ENCODE measurements at regions not wholly inside any gene's neighbourhood (a gene's known extent, or its start where the extent isn't known, plus 50 kb on each side); places are given as distances from the start of the nearest gene placed in this dataset.

- TF ChIP-seq CTCF (IDR thresholded peaks at IDR 0.05; ENCODE audit: insufficient read depth, low read length) (no peak), POLR2AphosphoS5 (IDR thresholded peaks at IDR 0.05; ENCODE audit: low read depth) (no peak), SPI1 (IDR thresholded peaks at IDR 0.05; ENCODE audit: borderline replicate concordance, low read depth) (no peak), GABPA (IDR thresholded peaks at IDR 0.05; ENCODE audit: low read depth) (no peak), REST (IDR thresholded peaks at IDR 0.05; ENCODE audit: insufficient replicate concordance, low read depth) (no peak)
- Histone ChIP-seq H3K27me3 (ENCODE audit: insufficient read depth, poor library complexity, severe bottlenecking) (no peaks in the 10 kb centered on the region), H3K27ac (replicated peaks) (no peak overlapping the region), H3K4me3 (replicated peaks; ENCODE audit: insufficient read depth, low read length) (no peak overlapping the region)
- no peak for DNase-seq (ENCODE audit: low read depth in 1 of 2, low spot score in 1 of 2)
Observed at GRCh38 chrX:15129412-15129811, 140.5 kb downstream of the ASB9 start.

- Histone ChIP-seq H3K27ac (replicated peaks) (no peak overlapping the region), H3K4me3 (replicated peaks; ENCODE audit: insufficient read depth, low read length) (no peak overlapping the region), H3K27me3 (ENCODE audit: insufficient read depth, poor library complexity, severe bottlenecking) (no peaks in the 10 kb centered on the region)
- TF ChIP-seq POLR2AphosphoS5 (IDR thresholded peaks at IDR 0.05; ENCODE audit: low read depth) (no peak), CTCF (IDR thresholded peaks at IDR 0.05; ENCODE audit: insufficient read depth, low read length) (no peak), SPI1 (IDR thresholded peaks at IDR 0.05; ENCODE audit: borderline replicate concordance, low read depth) (no peak), REST (IDR thresholded peaks at IDR 0.05; ENCODE audit: insufficient replicate concordance, low read depth) (no peak), GABPA (IDR thresholded peaks at IDR 0.05; ENCODE audit: low read depth) (no peak)
- DNase-seq (ENCODE audit: low read depth in 1 of 2, low spot score in 1 of 2), result no peak
Observed at GRCh38 chrX:15128861-15129260, 141.0 kb downstream of the ASB9 start.

- no peak overlapping the region for H3K27ac ChIP-seq (replicated peaks)
- DNase-seq (ENCODE audit: low read depth in 1 of 2, low spot score in 1 of 2), result no peak
- TF ChIP-seq CTCF (IDR thresholded peaks at IDR 0.05; ENCODE audit: insufficient read depth, low read length) (no peak), GABPA (IDR thresholded peaks at IDR 0.05; ENCODE audit: low read depth) (no peak), REST (IDR thresholded peaks at IDR 0.05; ENCODE audit: insufficient replicate concordance, low read depth) (no peak), POLR2AphosphoS5 (IDR thresholded peaks at IDR 0.05; ENCODE audit: low read depth) (no peak), SPI1 (IDR thresholded peaks at IDR 0.05; ENCODE audit: borderline replicate concordance, low read depth) (no peak)
- H3K4me3 ChIP-seq (replicated peaks; ENCODE audit: insufficient read depth, low read length), result no peak overlapping the region
- H3K27me3 ChIP-seq (ENCODE audit: insufficient read depth, poor library complexity, severe bottlenecking), result no peaks in the 10 kb centered on the region
Observed at GRCh38 chrX:15127010-15127409, 142.9 kb downstream of the ASB9 start.
